ENCODE measurements at regions not wholly inside any gene's neighbourhood (a gene's known extent, or its start where the extent isn't known, plus 50 kb on each side); places are given as distances from the start of the nearest gene placed in this dataset.
"Not testable (repeated sequence)": the region's sequence is repeated elsewhere in the genome, so short reads cannot be mapped to it uniquely, and the experiment has no call there.

DNA sequence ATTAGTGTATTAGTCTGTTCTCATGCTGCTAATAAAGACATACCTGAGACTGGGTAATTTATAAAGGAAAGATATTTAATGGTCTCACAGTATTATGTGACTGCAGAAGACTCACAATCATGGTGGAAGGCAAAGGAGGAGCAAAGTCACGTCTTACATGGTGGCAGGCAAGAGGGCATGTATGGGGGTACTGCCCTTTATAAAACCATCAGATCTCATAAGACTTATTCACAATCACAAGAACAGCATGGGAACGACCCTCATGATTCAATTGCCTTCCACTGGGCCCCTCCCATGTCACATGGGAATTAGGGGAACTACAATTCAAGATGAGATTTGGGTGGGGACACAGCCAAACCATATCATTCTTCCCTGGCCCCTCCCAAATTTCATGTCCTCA, 52.7 kb upstream of the ST3GAL5 start:
- not testable (repeated sequence) for DNase-seq (ENCODE audit: low read depth)

GRCh38 chr2:85939131-85939530, 50.3 kb upstream of the ST3GAL5 start:
- DNase-seq (ENCODE audit: low read depth), result no peak

Measured in EH (cell line).